Erythroblast (primary cell): ENCODE measurements at regions not wholly inside any gene's neighbourhood (a gene's known extent, or its start where the extent isn't known, plus 50 kb on each side); places are given as distances from the start of the nearest gene placed in this dataset.
A peak's percentile ranks its signal among the peaks of the same experiment; 100 is the strongest.

Source experiments
- DNase-seq, 2 experiments: peaks; one replicate each; lab custom pipeline; 2025; lab: John Stamatoyannopoulos, UW
- GATA1 ChIP-seq: IDR thresholded peaks from 2 replicates; pipeline ENCODE4 v1.6.1; 2011; ENCODE audit warnings: low read depth, mild to moderate bottlenecking, control low read depth, low read length, moderate library complexity
- POLR2A ChIP-seq: IDR thresholded peaks from 2 replicates; pipeline ENCODE4 v1.6.1; 2011; ENCODE audit warnings: mild to moderate bottlenecking, low read length

DNA sequence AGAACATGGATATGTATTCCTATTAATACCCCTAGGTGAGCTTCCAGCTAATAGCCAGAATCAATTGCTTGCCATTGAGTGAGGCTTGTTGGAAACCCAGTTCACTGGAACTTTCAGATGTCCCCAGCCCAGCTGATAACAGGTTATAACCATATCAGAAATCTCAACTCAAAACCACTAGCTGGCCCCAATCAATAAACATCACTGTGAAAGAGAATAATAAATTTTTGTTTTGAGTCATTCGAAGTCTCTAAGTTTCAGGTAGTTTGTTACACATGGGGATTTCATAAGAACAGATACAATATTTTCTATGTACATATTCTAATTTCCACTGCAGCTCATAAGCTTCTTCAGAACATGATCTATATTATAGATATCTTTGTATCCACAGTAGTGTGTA is 162.9 kb upstream of the SNX7 start:
- TF ChIP-seq POLR2A, result no peak
- DNase-seq, result no peak

DNA sequence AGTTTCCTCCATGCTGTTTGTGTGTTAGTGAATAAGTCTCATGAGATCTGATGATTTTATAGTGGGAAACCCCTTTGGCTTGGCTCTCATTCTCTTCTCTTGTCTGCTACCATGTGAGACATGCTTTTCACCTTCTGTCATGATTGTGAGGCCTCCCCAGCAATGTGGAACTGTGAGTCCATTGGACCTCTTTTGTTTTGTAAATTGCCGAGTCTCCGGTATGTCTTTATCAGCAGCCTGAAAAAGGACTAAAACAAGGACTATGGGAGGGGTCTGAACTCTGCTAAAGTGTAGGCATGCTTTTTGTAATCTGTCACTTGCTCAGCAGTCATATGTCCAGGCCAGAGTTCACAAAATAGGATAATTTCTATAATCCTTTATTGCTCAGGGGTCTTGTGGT is 164.0 kb upstream of the SNX7 start:
- TF ChIP-seq POLR2A (no peak), GATA1 (no peak)
- no peak for DNase-seq

DNA sequence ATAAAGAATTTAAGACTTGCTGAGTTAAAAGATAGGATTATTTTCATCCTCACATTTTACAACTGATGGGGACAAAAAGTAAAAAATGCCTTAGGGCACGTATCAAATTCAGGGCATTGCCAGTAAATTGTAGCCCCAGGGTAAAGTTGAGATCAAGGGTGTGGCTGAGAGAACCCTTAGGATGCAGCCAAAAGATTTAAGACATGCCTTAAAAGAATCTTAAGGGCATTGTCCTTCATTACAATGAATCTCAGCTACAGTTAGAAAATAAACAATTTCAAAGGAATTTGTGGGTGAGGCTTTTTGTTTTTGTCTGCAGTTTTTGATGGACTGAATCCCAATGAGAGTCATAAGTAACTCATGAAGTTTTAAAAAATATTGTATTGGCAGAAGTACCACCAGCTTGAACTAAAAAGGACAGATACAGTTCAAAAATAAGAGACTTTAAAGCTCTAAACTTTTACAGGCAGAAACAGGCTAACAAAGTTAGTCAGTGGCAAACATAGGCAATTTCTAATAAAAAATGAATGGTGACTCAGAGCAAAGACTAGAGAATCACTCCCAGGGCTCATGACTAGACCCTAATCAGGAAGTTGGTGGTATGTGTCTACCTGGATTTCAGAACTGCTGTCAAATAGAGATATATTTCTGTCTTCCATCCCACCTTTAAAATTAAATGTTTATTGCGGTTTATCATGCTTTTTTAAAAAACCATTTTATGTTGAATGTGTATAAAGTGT is 165.1 kb upstream of the SNX7 start:
- DNase-seq, result no peak
- no peak for TF ChIP-seq POLR2A
- no peak for TF ChIP-seq GATA1

DNA sequence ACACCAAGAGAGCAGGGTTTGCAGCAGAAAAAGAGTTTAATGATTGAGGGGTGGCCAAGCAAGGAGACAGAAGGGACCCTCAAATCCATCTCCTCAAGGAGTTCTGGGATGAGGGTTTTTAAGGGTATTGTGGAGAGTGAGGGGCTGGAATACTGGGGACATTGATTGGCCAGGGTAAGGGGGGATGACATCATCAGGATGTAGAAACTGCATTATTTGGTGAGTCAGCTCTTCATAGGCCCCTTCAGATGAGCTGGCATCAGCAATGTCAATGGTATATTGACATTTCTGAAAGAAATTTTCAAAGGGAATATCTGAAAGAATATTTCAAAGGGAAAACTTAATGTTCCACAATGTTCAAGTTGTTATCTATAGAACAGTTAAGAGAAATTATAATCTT is 168.1 kb upstream of the SNX7 start:
- no peak for DNase-seq
- TF ChIP-seq POLR2A (no peak), GATA1 (no peak)

DNA sequence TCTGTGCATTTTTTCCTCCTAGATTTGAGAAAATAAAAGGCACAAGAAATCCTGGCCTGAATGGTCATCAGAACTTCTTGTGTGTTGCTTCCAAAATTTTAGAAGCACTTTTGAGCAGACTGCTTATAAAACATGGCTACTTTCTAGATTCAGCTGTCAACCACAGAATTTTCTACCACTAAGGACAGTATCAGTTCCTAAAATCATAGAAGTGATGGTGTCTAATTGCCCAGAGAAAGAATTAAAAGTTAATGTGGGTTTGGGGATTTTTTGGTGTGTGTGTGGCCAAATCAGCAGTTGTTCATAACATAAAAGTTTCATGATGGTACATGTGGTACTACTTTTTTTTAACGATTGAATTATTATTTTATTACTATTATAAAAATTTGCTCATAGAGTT is 171.4 kb upstream of the SNX7 start:
- no peak for DNase-seq
- no peak for TF ChIP-seq GATA1
- TF ChIP-seq POLR2A, result no peak

DNA sequence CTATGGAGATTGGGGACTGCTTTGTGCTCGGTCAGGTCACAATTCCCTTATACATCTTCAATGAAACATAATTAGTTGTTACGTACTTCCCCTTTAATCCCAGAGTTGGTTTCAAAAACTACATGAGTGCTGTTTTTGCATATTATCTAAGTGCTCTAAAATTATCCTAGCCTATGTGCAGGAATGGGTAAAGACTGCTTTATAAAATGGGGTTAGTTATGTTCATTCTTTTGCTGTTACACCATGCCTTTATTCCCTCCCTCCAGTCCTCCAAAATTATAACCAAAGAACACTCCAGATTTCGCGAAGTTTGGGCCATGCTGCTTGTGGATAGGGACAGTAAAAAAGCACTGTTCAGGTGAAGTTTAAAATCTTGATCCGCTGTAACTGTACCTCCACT is 173.9 kb upstream of the SNX7 start:
- DNase-seq, result no peak
- TF ChIP-seq POLR2A, result no peak

DNA sequence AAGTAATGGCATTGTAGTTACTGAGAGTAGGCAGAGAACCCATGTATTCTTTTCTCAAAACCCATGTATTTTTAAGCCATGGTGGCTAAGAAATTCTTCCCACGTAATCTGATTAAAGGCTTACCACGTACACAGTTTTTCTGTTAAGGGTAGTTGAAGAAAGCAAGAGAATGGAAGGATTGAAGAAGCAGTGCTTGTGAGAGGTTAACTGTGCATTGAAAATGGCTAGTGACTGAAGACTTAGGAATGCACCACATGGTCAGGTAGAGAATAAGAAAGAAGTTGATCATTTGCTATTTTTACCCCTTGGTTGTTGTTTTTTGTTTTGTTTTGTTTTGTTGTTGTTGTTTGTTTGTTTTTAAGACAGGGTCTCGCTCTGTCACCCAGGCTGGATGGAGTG is 178.9 kb upstream of the SNX7 start:
- no peak for DNase-seq
- TF ChIP-seq GATA1 (no peak), POLR2A (no peak)

DNA sequence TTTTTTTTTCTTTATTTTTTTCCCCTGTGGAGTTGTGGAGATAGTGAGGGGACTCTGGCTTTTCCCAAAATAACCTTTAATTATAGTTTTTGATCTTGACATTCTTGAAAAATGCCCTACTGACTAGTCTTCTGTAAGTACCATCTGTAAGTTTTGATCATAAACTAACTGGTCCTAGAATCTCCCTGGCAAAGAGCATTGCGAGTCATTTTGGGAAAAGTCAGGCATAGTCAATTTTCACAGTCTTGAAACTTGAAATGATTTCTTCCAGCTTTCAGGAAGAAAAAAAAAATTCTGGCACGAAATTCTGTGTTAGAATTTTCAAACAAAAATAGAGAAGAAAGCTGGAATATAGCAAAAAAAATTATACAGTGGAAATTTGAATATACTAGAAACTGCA is 181.2 kb upstream of the SNX7 start:
- DNase-seq, result no peak
- TF ChIP-seq POLR2A (no peak), GATA1 (no peak)

DNA sequence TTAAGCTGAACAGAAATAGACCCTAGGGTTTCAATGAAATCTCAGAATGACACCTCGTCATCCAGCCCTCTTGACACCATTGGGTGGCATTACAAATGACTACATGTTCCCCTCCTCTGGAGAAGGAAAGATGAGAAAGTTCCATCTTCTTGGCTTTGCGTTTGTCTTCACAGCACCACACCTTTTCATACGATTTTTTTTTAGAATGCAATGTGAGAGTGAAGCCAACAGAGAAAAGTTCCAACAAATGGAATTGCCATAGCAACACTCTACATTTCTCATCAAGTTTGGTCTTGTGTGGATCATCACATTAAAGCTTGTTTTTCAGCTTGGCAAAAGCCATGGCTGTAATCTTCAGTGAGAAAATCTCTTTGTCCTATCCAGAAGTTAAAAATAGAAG is 183.4 kb upstream of the SNX7 start:
- DNase-seq, result no peak
- TF ChIP-seq GATA1 (no peak), POLR2A (no peak)

DNA sequence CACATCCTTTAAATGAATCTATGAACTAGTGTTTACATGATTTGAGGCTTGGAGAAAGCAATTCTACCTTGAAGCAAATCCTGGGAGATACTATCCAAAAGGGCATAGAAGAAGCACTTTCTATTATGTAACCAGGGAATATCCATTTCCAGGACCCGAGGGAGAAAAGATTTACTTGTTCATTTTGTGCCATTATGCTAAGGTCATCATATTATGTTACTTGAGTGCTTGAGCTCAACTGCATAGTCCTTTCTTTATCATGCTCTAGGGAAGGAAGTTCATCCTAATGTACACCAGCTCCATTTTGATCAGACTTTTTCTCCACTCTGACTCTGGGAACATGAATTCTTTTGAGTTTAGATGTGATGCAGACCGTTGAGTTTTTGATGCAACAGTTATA is 188.6 kb upstream of the SNX7 start:
- TF ChIP-seq POLR2A, result no peak
- no peak for TF ChIP-seq GATA1
- no peak for DNase-seq

DNA sequence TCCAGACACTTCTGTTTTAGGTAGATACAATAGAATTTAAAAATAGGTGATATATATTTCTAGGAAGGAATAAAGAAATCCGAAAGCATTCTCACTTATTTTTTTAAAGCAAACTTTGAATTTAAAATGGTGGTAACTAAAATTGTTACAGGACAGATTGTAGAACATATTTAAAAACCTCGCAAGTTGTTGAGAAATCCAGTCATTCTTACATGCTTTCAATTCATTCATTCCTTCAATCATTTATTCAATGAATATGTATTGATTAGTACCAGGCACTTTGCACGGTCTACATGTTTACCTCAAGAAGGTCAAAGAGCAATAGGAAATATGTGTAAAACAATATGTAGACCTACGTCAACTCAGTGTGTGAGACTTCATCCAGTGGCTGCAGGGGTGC is 189.9 kb upstream of the SNX7 start:
- no peak for DNase-seq
- TF ChIP-seq GATA1 (no peak), POLR2A (no peak)

DNA sequence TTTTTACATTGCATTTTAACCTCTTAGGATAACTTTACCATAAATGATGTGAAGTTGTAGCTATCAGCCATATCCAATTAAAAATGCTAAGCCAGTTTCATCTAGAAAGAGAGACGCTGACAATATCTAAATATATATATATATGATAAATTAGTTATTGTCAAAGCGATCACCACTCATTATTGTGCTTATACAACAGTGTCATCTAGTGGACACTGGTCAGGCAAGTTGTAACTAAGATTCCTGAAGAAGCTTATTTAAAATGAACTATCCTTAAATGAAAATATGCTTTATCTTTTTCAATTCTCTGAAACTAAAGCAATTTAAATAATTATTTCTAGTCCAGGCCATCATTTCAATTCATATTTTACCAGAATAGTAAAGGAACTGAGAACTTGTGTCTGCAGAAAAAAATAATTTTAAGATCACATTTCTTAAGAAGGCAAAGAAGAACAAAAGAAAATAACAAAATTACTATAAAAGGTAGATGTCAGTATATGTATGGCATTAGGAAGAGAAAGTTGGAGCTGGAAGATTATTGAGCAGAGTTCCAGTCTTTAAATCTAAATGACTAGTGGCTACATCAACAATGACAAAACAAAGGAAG is 193.3 kb upstream of the SNX7 start:
- DNase-seq, result peak; percentile 1 to 22
- TF ChIP-seq GATA1, result no peak
- no peak for TF ChIP-seq POLR2A

DNA sequence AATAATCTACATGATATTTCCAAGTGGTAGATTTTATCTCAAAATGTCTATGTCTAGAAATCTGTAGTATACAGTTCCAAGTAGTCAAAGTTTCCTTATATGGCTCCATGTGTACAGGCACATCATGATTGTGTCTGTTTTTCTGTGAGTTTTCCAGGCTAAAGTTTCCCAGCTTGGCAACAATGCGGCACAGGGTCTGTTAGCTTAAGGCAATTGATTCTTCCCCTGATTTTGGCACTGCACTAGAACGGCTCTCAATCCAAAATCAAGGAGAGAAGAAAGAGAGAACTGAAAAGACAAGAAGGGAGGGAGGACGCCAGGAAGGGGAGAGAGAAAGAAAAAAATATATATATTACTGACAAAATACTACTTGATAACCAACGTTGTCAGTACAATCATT is 193.9 kb upstream of the SNX7 start:
- DNase-seq, result no peak
- TF ChIP-seq GATA1 (no peak), POLR2A (no peak)

DNA sequence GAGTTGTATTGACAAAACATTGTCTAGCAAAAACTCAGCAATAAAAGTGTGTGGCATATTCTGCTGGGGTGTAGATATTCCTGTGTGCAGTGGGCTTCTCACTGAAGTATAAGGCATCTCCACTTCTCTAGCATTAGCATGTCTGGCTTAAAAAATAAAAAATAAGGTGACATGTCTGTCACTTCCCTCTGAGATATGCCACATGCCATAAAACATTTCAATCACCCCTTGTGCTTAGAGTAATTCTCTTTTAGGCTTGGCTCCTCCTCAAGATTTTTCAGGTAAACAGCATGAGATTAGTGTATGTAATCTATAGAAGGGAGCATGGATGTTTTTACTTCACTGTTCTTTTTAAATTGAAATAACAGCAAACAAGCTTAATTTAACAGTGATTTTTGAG is 194.4 kb upstream of the SNX7 start:
- TF ChIP-seq GATA1 (no peak), POLR2A (no peak)
- DNase-seq, result no peak

DNA sequence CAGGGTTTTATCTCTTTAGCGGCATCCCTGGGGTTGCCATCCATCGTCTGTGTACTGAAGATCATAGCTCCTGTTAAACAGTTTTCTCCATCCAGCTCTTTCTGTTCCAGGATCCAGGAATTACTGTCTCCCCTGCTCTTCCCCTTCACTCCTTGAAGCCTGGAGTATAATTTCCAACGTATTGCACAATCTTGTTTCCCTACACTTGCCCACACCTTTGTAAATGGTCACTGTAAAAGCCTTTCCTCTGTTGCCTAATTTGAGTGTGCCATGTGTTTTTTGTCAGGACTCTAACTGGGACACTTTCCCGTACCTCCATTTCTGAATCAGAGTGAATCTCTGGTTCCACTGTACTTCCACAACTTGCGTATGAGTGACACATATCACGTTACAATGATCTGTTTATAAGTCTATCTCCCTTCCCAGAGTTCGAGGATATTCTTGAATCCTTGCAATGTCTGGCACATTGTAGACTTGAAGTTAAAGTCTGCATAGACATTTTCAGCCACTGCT is 199.6 kb upstream of the SNX7 start:
- DNase-seq, result no peak
- no peak for TF ChIP-seq POLR2A
